ENCODE measurements at regions not wholly inside any gene's neighbourhood (a gene's known extent, or its start where the extent isn't known, plus 50 kb on each side); places are given as distances from the start of the nearest gene placed in this dataset.
A peak's percentile ranks its signal among the peaks of the same experiment; 100 is the strongest.

GRCh38 chr1:192945390-192946130, 113.6 kb downstream of the UCHL5 start:
- no peak for DNase-seq (ENCODE audit: low read depth, low spot score)

- DNase-seq (ENCODE audit: low read depth, low spot score) = no peak
Measured at GRCh38 chr1:192949783-192950182, 109.4 kb downstream of the UCHL5 start.

- no peak for DNase-seq (ENCODE audit: low read depth, low spot score)
Measured at GRCh38 chr1:192950926-192951325, 108.2 kb downstream of the UCHL5 start.

GRCh38 chr1:192951691-192952460, 107.3 kb downstream of the UCHL5 start:
- peak; percentile 76 for DNase-seq (ENCODE audit: low read depth, low spot score)

GRCh38 chr1:192952646-192953045, 106.5 kb downstream of the UCHL5 start:
- no peak for DNase-seq (ENCODE audit: low read depth, low spot score)

- no peak for DNase-seq (ENCODE audit: low read depth, low spot score)
Measured at GRCh38 chr1:192954705-192955265, 104.4 kb downstream of the UCHL5 start.

GRCh38 chr1:192958350-192958749, 100.8 kb downstream of the UCHL5 start:
- no peak for DNase-seq (ENCODE audit: low read depth, low spot score)

GRCh38 chr1:192958871-192959270, 100.3 kb downstream of the UCHL5 start:
- DNase-seq (ENCODE audit: low read depth, low spot score) = no peak

- DNase-seq (ENCODE audit: low read depth, low spot score) = no peak
Measured at GRCh38 chr1:192959657-192960186, 99.4 kb downstream of the UCHL5 start.

Measured in pulmonary artery endothelial cell (primary cell).